NCI-H128 (cell line): ENCODE measurements at regions not wholly inside any gene's neighbourhood (a gene's known extent, or its start where the extent isn't known, plus 50 kb on each side); places are given as distances from the start of the nearest gene placed in this dataset.

Source experiments
- DNase-seq: peaks from one replicate; lab custom pipeline; 2025; ENCODE audit not compliant: unreplicated experiment; lab: John Stamatoyannopoulos, UW

GRCh38 chr9:73219985-73220626 is 68.4 kb downstream of the ANXA1 start:
- DNase-seq, result no peak

- DNase-seq, result no peak
Observed at GRCh38 chr9:73223594-73223993, 71.9 kb downstream of the ANXA1 start.

GRCh38 chr9:73229543-73229942 is 77.9 kb downstream of the ANXA1 start:
- DNase-seq, result no peak

GRCh38 chr9:73230251-73230650 is 78.6 kb downstream of the ANXA1 start:
- no peak for DNase-seq

GRCh38 chr9:73231203-73231602 is 79.5 kb downstream of the ANXA1 start:
- DNase-seq, result no peak

- no peak for DNase-seq
Observed at GRCh38 chr9:73233359-73234007, 81.8 kb downstream of the ANXA1 start.

- DNase-seq, result no peak
Observed at GRCh38 chr9:73234008-73234360, 82.3 kb downstream of the ANXA1 start.

GRCh38 chr9:73237140-73237539 is 85.5 kb downstream of the ANXA1 start:
- no peak for DNase-seq

- DNase-seq, result no peak
Observed at GRCh38 chr9:73239570-73240265, 88.1 kb downstream of the ANXA1 start.

GRCh38 chr9:73243078-73243477 is 91.4 kb downstream of the ANXA1 start:
- no peak for DNase-seq

- no peak for DNase-seq
Observed at GRCh38 chr9:73259086-73259696, 107.5 kb downstream of the ANXA1 start.

GRCh38 chr9:73260506-73260905 is 108.8 kb downstream of the ANXA1 start:
- no peak for DNase-seq

GRCh38 chr9:73264631-73265030 is 113.0 kb downstream of the ANXA1 start:
- no peak for DNase-seq

GRCh38 chr9:73265876-73266275 is 114.2 kb downstream of the ANXA1 start:
- DNase-seq, result no peak

GRCh38 chr9:73269430-73270101 is 117.9 kb downstream of the ANXA1 start:
- no peak for DNase-seq

GRCh38 chr9:73270967-73271721 is 119.5 kb downstream of the ANXA1 start:
- no peak for DNase-seq

- no peak for DNase-seq
Observed at GRCh38 chr9:73280113-73280512, 128.4 kb downstream of the ANXA1 start.

GRCh38 chr9:73284377-73284776 is 132.7 kb downstream of the ANXA1 start:
- no peak for DNase-seq

- no peak for DNase-seq
Observed at GRCh38 chr9:73294336-73294735, 142.7 kb downstream of the ANXA1 start.

GRCh38 chr9:73325983-73326382 is 174.3 kb downstream of the ANXA1 start:
- DNase-seq, result no peak

- DNase-seq, result no peak
Observed at GRCh38 chr9:73327149-73327548, 175.5 kb downstream of the ANXA1 start.
